ENCODE measurements at regions not wholly inside any gene's neighbourhood (a gene's known extent, or its start where the extent isn't known, plus 50 kb on each side); places are given as distances from the start of the nearest gene placed in this dataset.

DNA sequence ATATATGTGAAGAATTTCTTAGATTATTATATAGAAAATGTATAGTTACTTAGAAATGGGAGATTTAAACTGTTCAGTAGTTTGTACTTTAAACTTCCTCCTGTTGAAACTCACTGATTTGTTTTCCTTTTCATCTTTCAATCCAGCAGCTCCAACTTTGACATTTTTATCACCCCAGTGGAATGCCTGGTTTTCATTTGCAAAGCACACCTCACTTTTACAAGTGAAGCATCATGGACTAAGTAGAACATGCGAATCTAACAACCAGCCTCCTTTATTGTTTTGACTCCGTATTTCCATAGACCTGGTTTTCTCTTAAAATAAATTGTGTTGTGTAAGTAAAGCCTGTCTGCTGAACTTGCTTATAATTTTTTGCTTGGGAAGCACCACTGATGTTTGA, 97.8 kb upstream of the ROBO2 start:
- Histone ChIP-seq H3K9ac (ENCODE audit: low read depth, low read length) (no peak overlapping the region), H3K4me3 (ENCODE audit: low read length) (no peak overlapping the region), H3K36me3 (ENCODE audit: insufficient read depth, low read length) (no peaks in the 10 kb centered on the region), H3K4me1 (ENCODE audit: insufficient read depth, low read length) (peaks cover 19% of the 10 kb centered on the region), H3K27ac (ENCODE audit: low read depth, low read length) (no peak overlapping the region), H3K27me3 (ENCODE audit: insufficient read depth, low read length) (no peaks in the 10 kb centered on the region), H3K9me3 (ENCODE audit: insufficient read depth, low read depth, low read length) (no peaks in the 10 kb centered on the region)
- 81% methylated on average over 2 of the region's 2 CpGs for WGBS

DNA sequence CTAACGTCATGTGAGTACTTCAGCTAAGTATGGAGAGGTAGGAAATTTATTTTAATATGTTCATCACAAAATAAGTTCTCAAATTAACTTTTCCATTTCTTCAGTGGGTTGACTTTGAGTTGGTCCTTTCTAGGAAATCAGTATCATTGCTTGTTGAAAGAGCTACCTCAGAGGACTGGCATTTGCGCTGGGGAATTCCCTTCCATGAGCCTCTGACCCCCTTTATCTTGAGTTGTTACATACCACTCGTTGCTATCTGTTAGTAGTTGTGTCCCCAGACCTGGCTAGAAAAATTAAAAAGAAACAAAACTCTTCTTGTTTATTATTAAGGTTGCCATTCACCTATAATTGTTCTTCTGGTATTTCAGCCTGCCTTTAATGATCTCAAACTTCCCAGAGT, 96.8 kb upstream of the ROBO2 start:
- no peak overlapping the region for H3K9ac ChIP-seq (ENCODE audit: low read depth, low read length)
- peaks cover 19% of the 10 kb centered on the region for H3K4me1 ChIP-seq (ENCODE audit: insufficient read depth, low read length)
- H3K36me3 ChIP-seq (ENCODE audit: insufficient read depth, low read length) = no peaks in the 10 kb centered on the region
- WGBS = 73% methylated on average over 2 of the region's 3 CpGs
- no peak overlapping the region for H3K4me3 ChIP-seq (ENCODE audit: low read length)
- H3K27ac ChIP-seq (ENCODE audit: low read depth, low read length) = peak overlapping the region; percentile 25; the same call in 1 of the 2 replicates
- no peaks in the 10 kb centered on the region for H3K9me3 ChIP-seq (ENCODE audit: insufficient read depth, low read depth, low read length)
- no peaks in the 10 kb centered on the region for H3K27me3 ChIP-seq (ENCODE audit: insufficient read depth, low read length)

- WGBS = 40% methylated on average over 1 of the region's 3 CpGs
- peak overlapping the region; percentile 25; the same call in 1 of the 2 replicates for H3K27ac ChIP-seq (ENCODE audit: low read depth, low read length)
- peaks cover 19% of the 10 kb centered on the region for H3K4me1 ChIP-seq (ENCODE audit: insufficient read depth, low read length)
- H3K4me3 ChIP-seq (ENCODE audit: low read length) = no peak overlapping the region
- no peaks in the 10 kb centered on the region for H3K27me3 ChIP-seq (ENCODE audit: insufficient read depth, low read length)
- no peak overlapping the region for H3K9ac ChIP-seq (ENCODE audit: low read depth, low read length)
- H3K36me3 ChIP-seq (ENCODE audit: insufficient read depth, low read length) = no peaks in the 10 kb centered on the region
- no peaks in the 10 kb centered on the region for H3K9me3 ChIP-seq (ENCODE audit: insufficient read depth, low read depth, low read length)
Measured at GRCh38 chr3:76943671-76944070, 96.2 kb upstream of the ROBO2 start.

- no peak overlapping the region for H3K4me3 ChIP-seq (ENCODE audit: low read length)
- WGBS = 97% methylated on average over 3 of the region's 3 CpGs
Measured at GRCh38 chr3:76949033-76949432, 90.9 kb upstream of the ROBO2 start.

DNA sequence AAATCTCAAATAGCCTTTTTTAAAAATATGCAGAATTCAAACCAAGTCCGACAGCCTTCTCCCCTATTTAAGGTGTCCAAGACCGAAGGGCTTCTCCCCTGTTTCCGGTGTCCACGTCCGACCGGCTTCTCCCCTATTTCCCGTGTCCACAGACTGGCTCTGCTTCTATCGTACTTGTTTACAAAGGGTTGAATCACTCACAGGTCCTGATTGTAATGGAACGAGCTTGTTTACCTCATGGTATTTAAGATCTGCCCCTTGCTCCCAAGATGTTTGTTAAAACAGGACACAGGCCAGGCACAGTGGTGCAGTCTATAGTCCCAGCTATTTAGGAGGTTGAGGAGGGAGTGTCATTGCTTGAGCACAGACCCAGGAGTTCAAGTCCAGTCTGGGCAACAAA, 90.4 kb upstream of the ROBO2 start:
- no peak overlapping the region for H3K9ac ChIP-seq (ENCODE audit: low read depth, low read length)
- 96% methylated on average over 9 of the region's 9 CpGs for WGBS
- H3K27ac ChIP-seq (ENCODE audit: low read depth, low read length) = no peak overlapping the region
- no peaks in the 10 kb centered on the region for H3K27me3 ChIP-seq (ENCODE audit: insufficient read depth, low read length)
- no peak overlapping the region for H3K4me3 ChIP-seq (ENCODE audit: low read length)
- no peaks in the 10 kb centered on the region for H3K4me1 ChIP-seq (ENCODE audit: insufficient read depth, low read length)
- H3K36me3 ChIP-seq (ENCODE audit: insufficient read depth, low read length) = no peaks in the 10 kb centered on the region
- no peaks in the 10 kb centered on the region for H3K9me3 ChIP-seq (ENCODE audit: insufficient read depth, low read depth, low read length)

More at GRCh38 chr3:76949033-76949432, 90.9 kb upstream of the ROBO2 start:
- Histone ChIP-seq H3K27me3 (ENCODE audit: insufficient read depth, low read length) (no peaks in the 10 kb centered on the region), H3K4me1 (ENCODE audit: insufficient read depth, low read length) (no peaks in the 10 kb centered on the region), H3K9me3 (ENCODE audit: insufficient read depth, low read depth, low read length) (no peaks in the 10 kb centered on the region), H3K27ac (ENCODE audit: low read depth, low read length) (no peak overlapping the region), H3K9ac (ENCODE audit: low read depth, low read length) (no peak overlapping the region), H3K36me3 (ENCODE audit: insufficient read depth, low read length) (no peaks in the 10 kb centered on the region)

- H3K9ac ChIP-seq (ENCODE audit: low read depth, low read length) = no peak overlapping the region
- H3K27ac ChIP-seq (ENCODE audit: low read depth, low read length) = no peak overlapping the region
- H3K4me3 ChIP-seq (ENCODE audit: low read length) = no peak overlapping the region
- H3K4me1 ChIP-seq (ENCODE audit: insufficient read depth, low read length) = no peaks in the 10 kb centered on the region
- WGBS = 92% methylated on average over 3 of the region's 3 CpGs
- H3K36me3 ChIP-seq (ENCODE audit: insufficient read depth, low read length) = no peaks in the 10 kb centered on the region
- no peaks in the 10 kb centered on the region for H3K27me3 ChIP-seq (ENCODE audit: insufficient read depth, low read length)
- no peaks in the 10 kb centered on the region for H3K9me3 ChIP-seq (ENCODE audit: insufficient read depth, low read depth, low read length)
Measured at GRCh38 chr3:76950590-76950989, 89.3 kb upstream of the ROBO2 start.

- Histone ChIP-seq H3K36me3 (ENCODE audit: insufficient read depth, low read length) (no peaks in the 10 kb centered on the region), H3K27me3 (ENCODE audit: insufficient read depth, low read length) (no peaks in the 10 kb centered on the region), H3K4me3 (ENCODE audit: low read length) (no peak overlapping the region), H3K4me1 (ENCODE audit: insufficient read depth, low read length) (no peaks in the 10 kb centered on the region), H3K9ac (ENCODE audit: low read depth, low read length) (no peak overlapping the region), H3K27ac (ENCODE audit: low read depth, low read length) (no peak overlapping the region), H3K9me3 (ENCODE audit: insufficient read depth, low read depth, low read length) (no peaks in the 10 kb centered on the region)
- 96% methylated on average over 1 of the region's 1 CpG for WGBS
Measured at GRCh38 chr3:76954412-76954811, 85.5 kb upstream of the ROBO2 start.

- no peaks in the 10 kb centered on the region for H3K9me3 ChIP-seq (ENCODE audit: insufficient read depth, low read depth, low read length)
- H3K27ac ChIP-seq (ENCODE audit: low read depth, low read length) = no peak overlapping the region
- no peaks in the 10 kb centered on the region for H3K27me3 ChIP-seq (ENCODE audit: insufficient read depth, low read length)
- no peak overlapping the region for H3K4me3 ChIP-seq (ENCODE audit: low read length)
- H3K9ac ChIP-seq (ENCODE audit: low read depth, low read length) = no peak overlapping the region
- H3K36me3 ChIP-seq (ENCODE audit: insufficient read depth, low read length) = no peaks in the 10 kb centered on the region
- no peaks in the 10 kb centered on the region; the same call in 1 of the 2 replicates for H3K4me1 ChIP-seq (ENCODE audit: insufficient read depth, low read length)
Measured at GRCh38 chr3:76958274-76958673, 81.6 kb upstream of the ROBO2 start.

- WGBS = 100% methylated on average over 1 of the region's 1 CpG
- Histone ChIP-seq H3K4me1 (ENCODE audit: insufficient read depth, low read length) (no peaks in the 10 kb centered on the region; the same call in 1 of the 2 replicates), H3K9ac (ENCODE audit: low read depth, low read length) (no peak overlapping the region)
Measured at GRCh38 chr3:76958861-76959260, 81.0 kb upstream of the ROBO2 start.

GRCh38 chr3:76961284-76961683, 78.6 kb upstream of the ROBO2 start:
- H3K4me3 ChIP-seq (ENCODE audit: low read length) = no peak overlapping the region
- no peaks in the 10 kb centered on the region for H3K27me3 ChIP-seq (ENCODE audit: insufficient read depth, low read length)
- no peak overlapping the region for H3K9ac ChIP-seq (ENCODE audit: low read depth, low read length)
- WGBS = 92% methylated on average over 3 of the region's 4 CpGs
- no peaks in the 10 kb centered on the region; the same call in 1 of the 2 replicates for H3K4me1 ChIP-seq (ENCODE audit: insufficient read depth, low read length)
- no peaks in the 10 kb centered on the region for H3K9me3 ChIP-seq (ENCODE audit: insufficient read depth, low read depth, low read length)
- no peak overlapping the region for H3K27ac ChIP-seq (ENCODE audit: low read depth, low read length)
- H3K36me3 ChIP-seq (ENCODE audit: insufficient read depth, low read length) = no peaks in the 10 kb centered on the region

More at GRCh38 chr3:76958861-76959260, 81.0 kb upstream of the ROBO2 start:
- no peaks in the 10 kb centered on the region for H3K36me3 ChIP-seq (ENCODE audit: insufficient read depth, low read length)
- H3K27me3 ChIP-seq (ENCODE audit: insufficient read depth, low read length) = no peaks in the 10 kb centered on the region
- H3K4me3 ChIP-seq (ENCODE audit: low read length) = no peak overlapping the region
- no peak overlapping the region for H3K27ac ChIP-seq (ENCODE audit: low read depth, low read length)
- no peaks in the 10 kb centered on the region for H3K9me3 ChIP-seq (ENCODE audit: insufficient read depth, low read depth, low read length)

DNA sequence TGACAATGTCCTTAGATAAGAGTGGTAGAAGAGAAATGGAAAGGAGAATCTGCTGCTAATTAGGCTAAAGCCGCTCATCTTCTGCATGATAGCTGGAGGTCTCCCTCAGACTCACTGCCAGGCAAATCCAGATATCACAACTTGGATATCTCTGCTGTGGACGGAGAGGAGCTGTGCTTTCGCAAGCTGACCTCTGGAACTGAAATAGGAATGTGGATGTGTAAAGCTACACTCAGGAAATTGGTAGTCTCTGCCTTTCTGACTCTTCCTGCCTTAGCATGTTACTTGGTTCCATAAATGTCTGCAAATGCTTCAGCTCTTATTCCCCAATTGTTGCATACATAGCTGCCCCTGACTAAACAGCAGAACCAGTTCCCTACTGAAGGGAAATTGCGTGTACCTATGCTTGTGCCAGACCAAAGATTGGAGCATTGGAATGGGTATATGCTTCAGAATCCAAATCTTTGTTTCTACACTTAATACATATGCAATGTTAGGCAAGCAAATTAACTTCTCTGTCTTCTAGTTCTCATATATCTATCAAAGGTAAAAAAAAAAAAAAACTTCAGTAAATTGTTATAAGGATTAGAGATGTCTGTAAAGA, 74.7 kb upstream of the ROBO2 start:
- Histone ChIP-seq H3K9ac (ENCODE audit: low read depth, low read length) (no peak overlapping the region), H3K27ac (ENCODE audit: low read depth, low read length) (no peak overlapping the region), H3K4me1 (ENCODE audit: insufficient read depth, low read length) (peaks cover 11% of the 10 kb centered on the region), H3K9me3 (ENCODE audit: insufficient read depth, low read depth, low read length) (no peaks in the 10 kb centered on the region), H3K27me3 (ENCODE audit: insufficient read depth, low read length) (no peaks in the 10 kb centered on the region), H3K36me3 (ENCODE audit: insufficient read depth, low read length) (no peaks in the 10 kb centered on the region), H3K4me3 (ENCODE audit: low read length) (no peak overlapping the region)
- 98% methylated on average over 4 of the region's 4 CpGs for WGBS

- 86% methylated on average over 2 of the region's 2 CpGs for WGBS
- no peaks in the 10 kb centered on the region for H3K36me3 ChIP-seq (ENCODE audit: insufficient read depth, low read length)
- H3K4me1 ChIP-seq (ENCODE audit: insufficient read depth, low read length) = peaks cover 14% of the 10 kb centered on the region; the same call in 1 of the 2 replicates
- no peaks in the 10 kb centered on the region for H3K9me3 ChIP-seq (ENCODE audit: insufficient read depth, low read depth, low read length)
- H3K4me3 ChIP-seq (ENCODE audit: low read length) = no peak overlapping the region
- H3K9ac ChIP-seq (ENCODE audit: low read depth, low read length) = no peak overlapping the region
- H3K27ac ChIP-seq (ENCODE audit: low read depth, low read length) = no peak overlapping the region
- H3K27me3 ChIP-seq (ENCODE audit: insufficient read depth, low read length) = no peaks in the 10 kb centered on the region
Measured at GRCh38 chr3:76969471-76969870, 70.4 kb upstream of the ROBO2 start.

All from HUES64 (cell line).